ENCODE measurements at regions not wholly inside any gene's neighbourhood (a gene's known extent, or its start where the extent isn't known, plus 50 kb on each side); places are given as distances from the start of the nearest gene placed in this dataset.

DNA sequence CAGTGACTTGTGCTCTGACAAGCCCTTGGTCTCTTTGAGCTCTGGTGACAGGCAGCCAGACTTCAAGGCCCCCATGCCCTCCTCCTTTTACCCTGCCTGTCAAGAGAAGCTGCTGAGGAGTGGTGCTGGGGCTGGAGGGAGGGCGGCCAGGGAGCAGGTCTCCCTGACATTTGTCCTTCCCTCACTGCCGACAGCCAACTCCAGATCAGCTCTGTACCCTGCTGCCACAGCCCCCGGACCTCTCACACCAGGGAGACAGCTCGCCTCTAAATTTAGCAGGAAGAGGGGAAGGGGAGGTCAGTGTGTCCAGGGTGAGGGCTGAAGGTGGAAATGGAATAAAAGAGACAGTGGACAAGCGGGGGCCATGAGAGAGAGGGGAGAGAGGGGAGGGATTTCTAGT lies 155.8 kb downstream of the TDRD15 start (continued):
- TF ChIP-seq, protein P1, sequence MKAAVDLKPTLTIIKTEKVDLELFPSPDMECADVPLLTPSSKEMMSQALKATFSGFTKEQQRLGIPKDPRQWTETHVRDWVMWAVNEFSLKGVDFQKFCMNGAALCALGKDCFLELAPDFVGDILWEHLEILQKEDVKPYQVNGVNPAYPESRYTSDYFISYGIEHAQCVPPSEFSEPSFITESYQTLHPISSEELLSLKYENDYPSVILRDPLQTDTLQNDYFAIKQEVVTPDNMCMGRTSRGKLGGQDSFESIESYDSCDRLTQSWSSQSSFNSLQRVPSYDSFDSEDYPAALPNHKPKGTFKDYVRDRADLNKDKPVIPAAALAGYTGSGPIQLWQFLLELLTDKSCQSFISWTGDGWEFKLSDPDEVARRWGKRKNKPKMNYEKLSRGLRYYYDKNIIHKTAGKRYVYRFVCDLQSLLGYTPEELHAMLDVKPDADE (CRISPR knock-in tag; IDR thresholded peaks at IDR 0.05): no peak
- TF ChIP-seq DDIT3 (CRISPR knock-in tag; IDR thresholded peaks at IDR 0.05): no peak

GRCh38 chr2:21280793-21281192 lies 157.0 kb downstream of the TDRD15 start:
- ATAC-seq (no peak), DNase-seq (ENCODE audit: low spot score) (no peak), FAIRE-seq (no peak)
- H3K4me1 ChIP-seq (ENCODE audit: insufficient read depth, low read length): no peaks in the 10 kb centered on the region
- H3K36me3 ChIP-seq (replicated peaks in 1 of 2; ENCODE audit: control insufficient read depth in 1 of 2, insufficient read depth in 2 of 2, low read length in 2 of 2): no peaks in the 10 kb centered on the region
- in situ Hi-C loops (cut with HindIII; ENCODE audit: extremely low pct_ligation_motif_present, low pct_unique_long_range_greater_than_20kb): no loop called here
- ChIA-PET POLR2A (no interaction called here), CTCF (ENCODE audit: low intra/inter-chr PET ratio, low total read pairs) (no interaction called here)
- TF ChIP-seq RFX1 (IDR thresholded peaks at IDR 0.05) (peak; percentile 26; the same call in 1 of the 2 replicates), KDM1A (CRISPR knock-in tag; IDR thresholded peaks at IDR 0.05) (no peak)
- H3K9me3 ChIP-seq (ENCODE audit: low read length): no peaks in the 10 kb centered on the region
- peaks cover 0 to 24% of the 10 kb centered on the region in 2 experiments; a peak in 4 of 5 replicates for H3K27me3 ChIP-seq (ENCODE audit: control insufficient read depth in 1 of 2, insufficient read depth in 2 of 2, low read length in 2 of 2)
- H4K20me1 ChIP-seq (ENCODE audit: insufficient read depth, low read length): no peaks in the 10 kb centered on the region
- no peak overlapping the region for H3K27ac ChIP-seq (ENCODE audit: extremely low read length, insufficient read depth, low read length)
- no peaks in the 10 kb centered on the region for H3K79me2 ChIP-seq (ENCODE audit: insufficient read depth, low read length)
- 12% methylated on average over 4 of the region's 4 CpGs for WGBS (ENCODE audit: low lambda C conversion rate)
- H3K9ac ChIP-seq (ENCODE audit: insufficient read depth, low read depth, low read length): no peak overlapping the region
- no TSS peak for BruUV-seq (replicated peaks)
- H2AFZ ChIP-seq (ENCODE audit: low read length): no peak overlapping the region
- no peak overlapping the region for H3K4me2 ChIP-seq (ENCODE audit: low read depth, low read length)
- no peak overlapping the region for H3K4me3 ChIP-seq (replicated peaks in 1 of 3; ENCODE audit: insufficient read depth in 1 of 3, low read depth in 2 of 3, low read length in 3 of 3)
- intact Hi-C loops (cut with micrococcal nuclease; ENCODE audit: unreplicated experiment): no loop called here

DNA sequence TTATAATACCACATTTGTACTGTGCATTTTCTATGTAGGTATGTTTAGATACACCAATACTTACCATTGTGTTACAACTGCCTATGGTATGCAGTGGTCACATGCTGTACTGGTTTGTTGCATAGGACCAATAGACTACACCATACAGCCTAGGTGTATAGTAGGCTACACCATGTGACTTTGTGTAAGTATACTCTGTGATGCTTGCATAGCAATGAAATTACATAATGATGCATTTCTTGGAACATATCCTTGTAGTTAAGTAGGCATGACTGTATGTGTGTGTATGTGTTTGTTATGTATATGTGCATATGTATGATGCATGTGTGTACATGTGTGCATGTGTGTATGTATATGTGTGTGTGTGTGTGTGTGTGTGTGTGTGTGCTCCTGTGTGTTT lies 157.6 kb downstream of the TDRD15 start:
- in situ Hi-C loops (cut with HindIII; ENCODE audit: extremely low pct_ligation_motif_present, low pct_unique_long_range_greater_than_20kb): no loop called here
- no peak for ATAC-seq
- FAIRE-seq: no peak
- peaks cover 0 to 23% of the 10 kb centered on the region in 2 experiments; a peak in 3 of 5 replicates for H3K27me3 ChIP-seq (ENCODE audit: control insufficient read depth in 1 of 2, insufficient read depth in 2 of 2, low read length in 2 of 2)
- no peak overlapping the region for H3K27ac ChIP-seq (ENCODE audit: extremely low read length, insufficient read depth, low read length)
- no peak overlapping the region for H3K4me2 ChIP-seq (ENCODE audit: low read depth, low read length)
- no peaks in the 10 kb centered on the region for H3K79me2 ChIP-seq (ENCODE audit: insufficient read depth, low read length)
- no peaks in the 10 kb centered on the region for H4K20me1 ChIP-seq (ENCODE audit: insufficient read depth, low read length)
- no TSS peak for BruUV-seq (replicated peaks)
- no peak overlapping the region for H2AFZ ChIP-seq (ENCODE audit: low read length)
- CTCF ChIA-PET (ENCODE audit: low intra/inter-chr PET ratio, low total read pairs): no interaction called here
- no peaks in the 10 kb centered on the region for H3K36me3 ChIP-seq (replicated peaks in 1 of 2; ENCODE audit: control insufficient read depth in 1 of 2, insufficient read depth in 2 of 2, low read length in 2 of 2)
- DNase-seq (ENCODE audit: low spot score): no peak
- no peaks in the 10 kb centered on the region for H3K4me1 ChIP-seq (ENCODE audit: insufficient read depth, low read length)
- no peaks in the 10 kb centered on the region for H3K9me3 ChIP-seq (ENCODE audit: low read length)
- POLR2A ChIA-PET: no interaction called here
- H3K9ac ChIP-seq (ENCODE audit: insufficient read depth, low read depth, low read length): no peak overlapping the region
- intact Hi-C loops (cut with micrococcal nuclease; ENCODE audit: unreplicated experiment): no loop called here
- no peak overlapping the region for H3K4me3 ChIP-seq (replicated peaks in 1 of 3; ENCODE audit: insufficient read depth in 1 of 3, low read depth in 2 of 3, low read length in 3 of 3)
- TF ChIP-seq ONECUT2 (CRISPR knock-in tag; IDR thresholded peaks at IDR 0.05) (no peak), ARNT2 (CRISPR knock-in tag; IDR thresholded peaks at IDR 0.05; ENCODE audit: low read depth) (no peak), CREB1 (IDR thresholded peaks at IDR 0.05) (peak; percentile 5; the same call in 1 of the 2 replicates), CREB1 (CRISPR knock-in tag; IDR thresholded peaks at IDR 0.05) (no peak), NR2F2 (IDR thresholded peaks at IDR 0.05; ENCODE audit: borderline replicate concordance, low read depth) (no peak)

Data from HepG2 (cell line).